ENCODE measurements at regions not wholly inside any gene's neighbourhood (a gene's known extent, or its start where the extent isn't known, plus 50 kb on each side); places are given as distances from the start of the nearest gene placed in this dataset.

DNA sequence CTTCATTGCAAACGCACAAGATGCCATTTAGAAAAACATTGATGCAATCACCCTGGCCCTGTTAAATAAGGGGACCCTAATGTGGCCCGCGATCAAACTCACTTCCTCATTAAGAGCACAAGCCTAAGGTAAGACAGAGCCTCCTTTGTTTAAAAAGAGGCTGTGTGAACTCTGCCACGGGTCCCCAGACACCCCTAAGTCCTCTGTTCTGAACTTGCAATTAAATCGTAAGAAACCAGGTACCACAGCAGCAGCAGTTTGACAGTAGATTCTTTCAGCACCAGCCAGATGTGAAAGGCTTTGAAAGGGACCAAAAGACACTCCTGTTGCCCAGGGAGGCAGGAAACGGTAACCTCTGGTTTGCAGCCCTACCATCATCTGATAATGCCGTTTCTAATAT is 346.3 kb downstream of the TMEM167A start:
- TF ChIP-seq SUZ12 (IDR thresholded peaks at IDR 0.05; ENCODE audit: low read length), result no peak
- TF ChIP-seq, protein P1, sequence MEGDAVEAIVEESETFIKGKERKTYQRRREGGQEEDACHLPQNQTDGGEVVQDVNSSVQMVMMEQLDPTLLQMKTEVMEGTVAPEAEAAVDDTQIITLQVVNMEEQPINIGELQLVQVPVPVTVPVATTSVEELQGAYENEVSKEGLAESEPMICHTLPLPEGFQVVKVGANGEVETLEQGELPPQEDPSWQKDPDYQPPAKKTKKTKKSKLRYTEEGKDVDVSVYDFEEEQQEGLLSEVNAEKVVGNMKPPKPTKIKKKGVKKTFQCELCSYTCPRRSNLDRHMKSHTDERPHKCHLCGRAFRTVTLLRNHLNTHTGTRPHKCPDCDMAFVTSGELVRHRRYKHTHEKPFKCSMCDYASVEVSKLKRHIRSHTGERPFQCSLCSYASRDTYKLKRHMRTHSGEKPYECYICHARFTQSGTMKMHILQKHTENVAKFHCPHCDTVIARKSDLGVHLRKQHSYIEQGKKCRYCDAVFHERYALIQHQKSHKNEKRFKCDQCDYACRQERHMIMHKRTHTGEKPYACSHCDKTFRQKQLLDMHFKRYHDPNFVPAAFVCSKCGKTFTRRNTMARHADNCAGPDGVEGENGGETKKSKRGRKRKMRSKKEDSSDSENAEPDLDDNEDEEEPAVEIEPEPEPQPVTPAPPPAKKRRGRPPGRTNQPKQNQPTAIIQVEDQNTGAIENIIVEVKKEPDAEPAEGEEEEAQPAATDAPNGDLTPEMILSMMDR (IDR thresholded peaks at IDR 0.05; ENCODE audit: control extremely low read depth in 1 of 3, insufficient read depth in 1 of 3, low read depth in 1 of 3, low read length in 3 of 3), result no peak

Data from H1 (cell line).